GM12878 (cell line): ENCODE measurements at regions not wholly inside any gene's neighbourhood (a gene's known extent, or its start where the extent isn't known, plus 50 kb on each side); places are given as distances from the start of the nearest gene placed in this dataset.

Source experiments
- ATAC-seq: fragments of 200-7000 bp; cut with Tn5 transposase; 3 replicates; pipeline ENCODE4 v1.9.1; 2020; ENCODE audit warnings: mild to moderate bottlenecking, moderate library complexity
- BruUV-seq: library from RNA; stranded (reverse); fragments of 400-500 nt; replicated peaks from 2 replicates; lab custom pipeline; 2021; lab: Mats Ljungman, UMichigan
- CTCF ChIA-PET: fragments of 300-600 bp; sonication (Branson Sonifier 250); formaldehyde crosslinking; extraction: SDS; loops from one replicate; lab custom pipeline; 2021; ENCODE audit warnings: inconsistent platforms; lab: Yijun Ruan, JAX
- POLR2A ChIA-PET: fragments of 350-600 bp; formaldehyde crosslinking; extraction: SDS; loops from one replicate; lab custom pipeline; 2021; ENCODE audit warnings: inconsistent platforms; lab: Charles Lee
- RAD21 ChIA-PET: fragments of 300-600 bp; sonication (Branson Sonifier 250); formaldehyde crosslinking; loops from one replicate; lab custom pipeline; 2023; ENCODE audit warnings: antibody characterized with exemption; ENCODE audit not compliant: unreplicated experiment; lab: Charles Lee
- SMC1A ChIA-PET: fragments of 300-600 bp; sonication (Branson Sonifier 250); formaldehyde crosslinking; loops from one replicate; lab custom pipeline; 2023; ENCODE audit not compliant: unreplicated experiment, uncharacterized antibody; lab: Charles Lee
- DNase-seq: peaks from one replicate; pipeline ENCODE4 v3.0.0-alpha.2; 2011; ENCODE audit warnings: low read depth, low spot score
- FAIRE-seq: peaks from 3 replicates; lab custom pipeline; 2011; peaks lifted over from hg19 to GRCh38; lab: Jason Lieb, UNC
- H2AFZ ChIP-seq: 2 replicates; pipeline ENCODE4 v1.6.0; 2011; ENCODE audit warnings: low read depth, low read length, control low read depth; ENCODE audit not compliant: control insufficient read depth
- H3K27ac ChIP-seq: 2 replicates; pipeline ENCODE4 v1.5.1; 2011; ENCODE audit warnings: control low read depth; ENCODE audit not compliant: control insufficient read depth, insufficient read depth
- H3K27me3 ChIP-seq, 2 experiments: replicated peaks in 1 of 2; 2 replicates each; pipeline versions ENCODE4 v1.6.0 to v1.6.1; 2011; ENCODE audit warnings: low read length in 1 of 2; ENCODE audit not compliant: control insufficient read depth in 2 of 2, insufficient read depth in 2 of 2
- H3K36me3 ChIP-seq, 2 experiments: 2 replicates each; pipeline ENCODE4 v1.5.1; 2011; ENCODE audit warnings: low read length in 1 of 2; ENCODE audit not compliant: control insufficient read depth in 2 of 2, insufficient read depth in 2 of 2
- H3K4me1 ChIP-seq: 2 replicates; pipeline ENCODE4 v1.6.1; 2011; ENCODE audit warnings: mild to moderate bottlenecking, low read length, moderate library complexity, mixed read lengths; ENCODE audit not compliant: control insufficient read depth, insufficient read depth
- H3K4me2 ChIP-seq: 2 replicates; pipeline ENCODE4 v1.6.0; 2011; ENCODE audit warnings: control low read depth; ENCODE audit not compliant: control insufficient read depth, insufficient read depth
- H3K4me3 ChIP-seq: fragments of 200-600 bp; sonication (generic); 2 replicates; pipeline ENCODE4 v1.5.1; 2016
- H3K79me2 ChIP-seq: 2 replicates; pipeline ENCODE4 v1.6.0; 2011; ENCODE audit warnings: low read length; ENCODE audit not compliant: control insufficient read depth, insufficient read depth
- H3K9ac ChIP-seq: 2 replicates; pipeline ENCODE4 v1.8.0; 2011; ENCODE audit warnings: low read length, control low read depth, mixed read lengths; ENCODE audit not compliant: control insufficient read depth, insufficient read depth
- H3K9me3 ChIP-seq: replicated peaks from 3 replicates; pipeline ENCODE4 v1.5.1; 2011; ENCODE audit warnings: mild to moderate bottlenecking, low read length; ENCODE audit not compliant: control insufficient read depth, insufficient read depth
- H4K20me1 ChIP-seq: 2 replicates; pipeline ENCODE4 v1.6.0; 2011; ENCODE audit not compliant: control insufficient read depth, insufficient read depth
- CUX1 ChIP-seq: IDR thresholded peaks from 2 replicates; pipeline ENCODE4 v1.6.1; 2012; ENCODE audit warnings: improper control_type of control experiment, low read depth, low read length; ENCODE audit not compliant: insufficient replicate concordance
- E2F4 ChIP-seq: IDR thresholded peaks from 2 replicates; pipeline ENCODE4 v1.6.1; 2012; ENCODE audit warnings: low read depth, low read length, improper control_type of control experiment
- FOS ChIP-seq: IDR thresholded peaks from 3 replicates; pipeline ENCODE4 v1.6.1; 2011; ENCODE audit warnings: borderline replicate concordance; ENCODE audit not compliant: insufficient read length; ENCODE audit errors: extremely low read depth
- HDAC2 ChIP-seq: fragments of 200-600 bp; sonication (generic); IDR thresholded peaks from 2 replicates; pipeline ENCODE4 v1.6.1; 2017
- JUNB ChIP-seq: IDR thresholded peaks from 2 replicates; pipeline ENCODE4 v1.6.1; 2016; ENCODE audit warnings: antibody characterized with exemption, mild to moderate bottlenecking
- MYC ChIP-seq: IDR thresholded peaks from 2 replicates; pipeline ENCODE4 v1.6.1; 2011; ENCODE audit warnings: mild to moderate bottlenecking, low read length, moderate library complexity, inconsistent platforms; ENCODE audit not compliant: insufficient read depth, insufficient replicate concordance, insufficient read length, severe bottlenecking
- NRF1 ChIP-seq: conservative IDR thresholded peaks from 2 replicates; pipeline ENCODE4 v1.6.1; 2011; ENCODE audit warnings: mild to moderate bottlenecking, low read depth, low read length, improper control_type of control experiment
- SREBF1 ChIP-seq: IDR thresholded peaks from 2 replicates; pipeline ENCODE4 v1.6.1; 2012; ENCODE audit warnings: mild to moderate bottlenecking, low read length
- SUZ12 ChIP-seq: fragments of 200-600 bp; sonication (generic); IDR thresholded peaks from one replicate; pipeline ENCODE4 v1.6.1; 2018; ENCODE audit warnings: antibody characterized with exemption, mild to moderate bottlenecking; ENCODE audit not compliant: unreplicated experiment
- ZNF592 ChIP-seq: fragments of 450-650 bp; IDR thresholded peaks from 2 replicates; pipeline ENCODE4 v1.6.1; 2017; ENCODE audit warnings: mild to moderate bottlenecking, moderate library complexity
- WGBS: methylation state at CpG from one replicate; pipeline ENCODE4 v1.1.6; 2016; ENCODE audit warnings: low lambda C conversion rate; ENCODE audit not compliant: insufficient replicate concordance, insufficient coverage; ENCODE audit errors: missing lambda C conversion rate; 5-methylcytosine and 5-hydroxymethylcytosine counted together
- in situ Hi-C: fragments of 300-500 bp; cut with MboI; formaldehyde crosslinking; loops from 9 replicates; pipeline ENCODE4 v1.14.3; 2018; ENCODE audit warnings: mixed read lengths
- intact Hi-C: fragments of 100-400 bp; cut with micrococcal nuclease; formaldehyde crosslinking; loops from one replicate; pipeline ENCODE4 v1.14.2; 2022; ENCODE audit not compliant: unreplicated experiment

- TF ChIP-seq SREBF1, result no peak
- TF ChIP-seq, all 136 proteins: peak for 0
Measured at GRCh38 chr1:112769611-112770010, 54.5 kb upstream of the PPM1J start (continued).

- Histone ChIP-seq H3K9ac (no peak overlapping the region), H3K4me2 (no peak overlapping the region), H3K27ac (no peak overlapping the region), H2AFZ (no peak overlapping the region), H3K79me2 (no peaks in the 10 kb centered on the region), H3K27me3 (peaks cover 0 to 3% of the 10 kb centered on the region in 2 experiments; a peak in 1 of 4 replicates), H3K9me3 (no peaks in the 10 kb centered on the region; the same call in 2 of the 3 replicates), H4K20me1 (no peaks in the 10 kb centered on the region), H3K4me1 (peaks cover 10% of the 10 kb centered on the region; the same call in 1 of the 2 replicates), H3K4me3 (no peak overlapping the region), H3K36me3 (no peaks in the 10 kb centered on the region)
- DNase-seq, result no peak
- no TSS peak for BruUV-seq
- no peak for FAIRE-seq
- 38% methylated on average over 3 of the region's 3 CpGs for WGBS
- intact Hi-C loops, result no loop called here
- in situ Hi-C loops, result no loop called here
- CTCF ChIA-PET, result interaction anchor here (1.6 kb wide), 1 partner anchor 52 kb away, joined by 4 read pairs; no protein-coding TSS in a partner anchor
- RAD21 ChIA-PET, result no interaction called here
- POLR2A ChIA-PET, result no interaction called here
- no peak for ATAC-seq
- SMC1A ChIA-PET, result interaction anchor here (0.6 to 1.3 kb wide), 4 partner anchors 12 to 36 kb away, joined by 3 to 4 read pairs (median 3); no protein-coding TSS in a partner anchor
- TF ChIP-seq ZNF592 (no peak), SUZ12 (no peak), HDAC2 (no peak), CUX1 (no peak), FOS (no peak), MYC (no peak), JUNB (no peak), NRF1 (no peak), E2F4 (no peak)
Measured at GRCh38 chr1:112767646-112768045, 52.5 kb upstream of the PPM1J start.
